ENCODE measurements at regions not wholly inside any gene's neighbourhood (a gene's known extent, or its start where the extent isn't known, plus 50 kb on each side); places are given as distances from the start of the nearest gene placed in this dataset.
A peak's percentile ranks its signal among the peaks of the same experiment; 100 is the strongest.

DNA sequence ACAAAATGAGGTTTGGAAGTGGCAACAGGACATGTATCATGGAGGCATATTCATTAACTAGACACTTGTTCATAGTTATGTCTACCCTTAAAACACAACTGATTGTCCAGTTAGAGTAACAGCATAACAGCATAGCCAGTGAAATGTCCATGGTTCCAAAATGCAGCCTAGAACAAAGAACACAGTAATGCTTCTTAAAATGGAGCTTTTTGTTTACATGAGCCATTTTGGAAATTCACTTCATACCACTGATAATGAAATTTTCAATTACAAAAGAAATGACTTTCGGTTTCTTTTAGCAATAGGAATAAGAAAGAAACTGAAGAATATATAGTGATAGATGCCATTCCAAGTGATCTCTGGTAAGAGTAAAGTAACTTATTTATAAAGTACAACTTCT lies 111.1 kb upstream of the DST start:
- no peak for DNase-seq (ENCODE audit: low read depth)
- H3K4me3 ChIP-seq (replicated peaks; ENCODE audit: low read depth, low read length), result no peak overlapping the region
- no peak for TF ChIP-seq CTCF (IDR thresholded peaks at IDR 0.05; ENCODE audit: low read length, missing control alignments)

- DNase-seq (ENCODE audit: low read depth), result no peak
- TF ChIP-seq CTCF (IDR thresholded peaks at IDR 0.05; ENCODE audit: low read length, missing control alignments), result no peak
- H3K4me3 ChIP-seq (replicated peaks; ENCODE audit: low read depth, low read length), result no peak overlapping the region
Measured at GRCh38 chr6:56752534-56752933, 109.8 kb upstream of the DST start.

- no peak for TF ChIP-seq CTCF (IDR thresholded peaks at IDR 0.05; ENCODE audit: low read length, missing control alignments)
- H3K4me3 ChIP-seq (replicated peaks; ENCODE audit: low read depth, low read length), result no peak overlapping the region
- peak; percentile 54 for DNase-seq (ENCODE audit: low read depth)
Measured at GRCh38 chr6:56752009-56752408, 109.3 kb upstream of the DST start.

DNA sequence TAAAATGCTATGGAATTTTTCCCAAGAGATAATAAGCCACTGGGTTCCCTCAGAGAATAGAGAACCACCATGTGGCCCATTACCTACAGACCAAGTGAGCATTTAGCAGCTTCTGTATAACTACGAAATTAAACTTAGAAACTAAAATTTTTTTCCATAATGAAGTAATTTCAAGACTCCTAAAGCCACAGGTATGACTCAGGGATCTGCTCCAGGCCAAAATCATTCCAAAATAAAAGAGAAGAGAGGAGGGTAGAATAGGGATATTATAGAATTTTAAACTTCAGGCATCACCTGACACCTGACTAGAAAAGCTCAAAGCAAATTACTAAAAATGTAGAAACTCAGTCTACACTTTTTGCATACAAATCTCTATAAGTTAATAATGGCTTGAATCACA lies 108.9 kb upstream of the DST start:
- no peak for DNase-seq (ENCODE audit: low read depth)
- TF ChIP-seq CTCF (IDR thresholded peaks at IDR 0.05; ENCODE audit: low read length, missing control alignments), result no peak
- H3K4me3 ChIP-seq (replicated peaks; ENCODE audit: low read depth, low read length), result no peak overlapping the region

DNA sequence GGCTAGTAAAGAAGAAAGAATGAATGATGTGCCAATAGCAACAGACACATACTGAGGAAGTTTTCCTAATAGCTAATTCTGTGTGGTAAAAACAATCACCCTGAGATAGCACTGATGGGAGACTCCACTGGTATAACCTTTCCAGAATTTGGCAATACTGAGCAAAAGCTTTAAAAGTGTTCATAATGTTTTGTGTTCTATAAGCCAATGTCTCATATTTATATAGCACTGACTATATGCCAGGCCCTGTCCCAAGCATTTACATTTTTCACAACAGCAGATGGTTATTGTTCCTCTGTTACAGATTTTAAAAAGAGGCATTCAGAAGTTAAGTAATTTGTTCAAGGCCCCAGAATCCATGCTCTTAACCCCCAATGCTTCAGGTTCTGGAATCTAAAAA lies 108.0 kb upstream of the DST start:
- TF ChIP-seq CTCF (IDR thresholded peaks at IDR 0.05; ENCODE audit: low read length, missing control alignments), result no peak

DNA sequence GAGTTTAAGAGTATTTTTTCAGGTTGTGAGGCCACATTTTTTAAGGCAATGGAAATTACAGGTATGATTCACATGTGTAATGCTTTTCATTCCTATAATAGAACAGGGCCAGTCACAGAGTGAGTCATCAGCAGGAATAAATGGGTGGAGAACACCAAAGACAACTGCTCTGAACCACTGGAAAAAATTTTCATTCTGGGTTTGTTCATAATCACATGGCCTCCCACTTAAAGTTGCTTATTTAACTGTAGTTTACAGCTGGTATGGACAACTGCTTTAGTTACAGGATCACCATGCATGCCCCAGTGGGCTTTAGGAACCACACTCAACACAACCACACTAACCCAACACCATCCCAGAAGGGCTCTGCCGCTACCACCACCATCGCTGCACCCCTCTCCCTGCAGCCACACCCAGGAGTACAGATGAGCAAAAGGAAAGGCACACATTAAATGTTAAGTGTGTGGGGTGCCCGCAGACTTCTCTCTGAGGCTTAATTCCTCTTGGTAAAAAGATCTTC lies 107.0 kb upstream of the DST start:
- TF ChIP-seq CTCF (IDR thresholded peaks at IDR 0.05; ENCODE audit: low read length, missing control alignments), result no peak
- no peak overlapping the region for H3K4me3 ChIP-seq (replicated peaks; ENCODE audit: low read depth, low read length)
- peak; percentile 69 for DNase-seq (ENCODE audit: low read depth)

More for the DNA sequence above, 108.0 kb upstream of the DST start:
- no peak for DNase-seq (ENCODE audit: low read depth)
- no peak overlapping the region for H3K4me3 ChIP-seq (replicated peaks; ENCODE audit: low read depth, low read length)

DNA sequence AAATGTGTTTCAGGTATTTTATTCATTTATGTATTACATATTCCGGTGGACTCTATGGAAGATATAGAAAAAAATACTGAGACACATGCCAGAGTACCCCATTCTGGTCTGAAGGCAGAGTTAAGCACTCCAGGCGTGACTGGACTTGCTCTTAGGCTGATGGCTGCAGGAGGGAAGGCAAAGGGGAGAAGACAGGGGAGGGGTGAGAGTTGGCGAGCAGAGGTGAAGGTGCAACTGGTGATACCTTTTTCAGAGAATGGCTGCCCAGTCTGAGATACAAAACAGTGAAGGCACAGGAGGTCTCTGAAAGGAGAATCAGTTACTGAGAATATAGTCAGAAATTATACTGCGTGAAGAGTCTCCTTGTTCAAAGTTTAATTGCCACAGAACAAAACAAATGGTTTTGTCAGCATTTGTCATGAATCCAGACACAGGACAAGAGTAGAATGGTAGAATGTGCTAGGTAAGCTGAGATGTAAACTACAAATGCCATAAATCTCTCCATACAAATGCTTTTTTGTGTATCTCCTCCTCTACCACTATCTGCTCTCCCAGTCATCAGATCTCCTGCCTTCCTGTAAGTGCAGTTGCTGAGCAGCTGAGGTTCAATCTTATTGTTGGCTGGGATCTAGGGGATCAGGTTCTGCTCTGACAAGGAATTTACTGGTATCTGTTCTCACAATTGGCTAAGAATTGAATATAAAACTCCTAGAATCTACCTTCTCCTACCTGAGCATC lies 104.2 kb upstream of the DST start:
- DNase-seq (ENCODE audit: low read depth), result no peak
- TF ChIP-seq CTCF (IDR thresholded peaks at IDR 0.05; ENCODE audit: low read length, missing control alignments), result no peak
- H3K4me3 ChIP-seq (replicated peaks; ENCODE audit: low read depth, low read length), result no peak overlapping the region

Measured in fibroblast of pulmonary artery (primary cell).